NCI-H1694 (cell line): ENCODE measurements at regions not wholly inside any gene's neighbourhood (a gene's known extent, or its start where the extent isn't known, plus 50 kb on each side); places are given as distances from the start of the nearest gene placed in this dataset.
"Not testable (repeated sequence)": the region's sequence is repeated elsewhere in the genome, so short reads cannot be mapped to it uniquely, and the experiment has no call there.

Source experiments
- DNase-seq: peaks from one replicate; lab custom pipeline; 2025; lab: John Stamatoyannopoulos, UW

GRCh38 chr6:80633412-80633811 lies 526.9 kb downstream of the BCKDHB start:
- no peak for DNase-seq

- DNase-seq = no peak
Observed at GRCh38 chr6:80625405-80625804, 518.9 kb downstream of the BCKDHB start.

GRCh38 chr6:80623066-80623815 lies 516.8 kb downstream of the BCKDHB start:
- no peak for DNase-seq

GRCh38 chr6:80622641-80623040 lies 516.2 kb downstream of the BCKDHB start:
- DNase-seq = no peak

- no peak for DNase-seq
Observed at GRCh38 chr6:80618953-80619352, 512.5 kb downstream of the BCKDHB start.

- DNase-seq = no peak
Observed at GRCh38 chr6:80610846-80611245, 504.4 kb downstream of the BCKDHB start.

GRCh38 chr6:80608881-80609280 lies 502.4 kb downstream of the BCKDHB start:
- DNase-seq = no peak

GRCh38 chr6:80607811-80608391 lies 501.4 kb downstream of the BCKDHB start:
- no peak for DNase-seq

- DNase-seq = no peak
Observed at GRCh38 chr6:80605165-80605989, 498.9 kb downstream of the BCKDHB start.

GRCh38 chr6:80603679-80604078 lies 497.2 kb downstream of the BCKDHB start:
- no peak for DNase-seq

GRCh38 chr6:80594461-80594860 lies 488.0 kb downstream of the BCKDHB start:
- no peak for DNase-seq

GRCh38 chr6:80592436-80592835 lies 486.0 kb downstream of the BCKDHB start:
- DNase-seq = no peak

GRCh38 chr6:80586242-80586641 lies 479.8 kb downstream of the BCKDHB start:
- no peak for DNase-seq

GRCh38 chr6:80579391-80580023 lies 473.0 kb downstream of the BCKDHB start:
- no peak for DNase-seq

GRCh38 chr6:80573320-80573719 lies 466.8 kb downstream of the BCKDHB start:
- not testable (repeated sequence) for DNase-seq

GRCh38 chr6:80566361-80566760 lies 459.9 kb downstream of the BCKDHB start:
- DNase-seq = no peak

GRCh38 chr6:80553071-80553740 lies 446.7 kb downstream of the BCKDHB start:
- no peak for DNase-seq

GRCh38 chr6:80550748-80551147 lies 444.3 kb downstream of the BCKDHB start:
- DNase-seq = no peak

GRCh38 chr6:80550281-80550680 lies 443.8 kb downstream of the BCKDHB start:
- DNase-seq = no peak

- DNase-seq = no peak
Observed at GRCh38 chr6:80548532-80548931, 442.1 kb downstream of the BCKDHB start.

GRCh38 chr6:80547827-80548226 lies 441.4 kb downstream of the BCKDHB start:
- no peak for DNase-seq
